Umbilical cord (tissue), 1 donor: ENCODE measurements at regions not wholly inside any gene's neighbourhood (a gene's known extent, or its start where the extent isn't known, plus 50 kb on each side); places are given as distances from the start of the nearest gene placed in this dataset.

Experiments used
- DNase-seq: peaks from one replicate; pipeline ENCODE4 v3.0.0-alpha.2; 2015; ENCODE audit warnings: low spot score

GRCh38 chr1:4137621-4138415 lies 237.7 kb upstream of the C1orf174 start:
- DNase-seq, result no peak

- DNase-seq, result no peak
Observed at GRCh38 chr1:4139646-4140045, 239.6 kb upstream of the C1orf174 start.

GRCh38 chr1:4140241-4140640 lies 240.2 kb upstream of the C1orf174 start:
- no peak for DNase-seq

GRCh38 chr1:4140821-4141220 lies 240.7 kb upstream of the C1orf174 start:
- no peak for DNase-seq

- DNase-seq, result no peak
Observed at GRCh38 chr1:4144349-4144971, 244.4 kb upstream of the C1orf174 start.

- DNase-seq, result no peak
Observed at GRCh38 chr1:4146101-4146500, 246.0 kb upstream of the C1orf174 start.

GRCh38 chr1:4146614-4147013 lies 246.5 kb upstream of the C1orf174 start:
- DNase-seq, result no peak

GRCh38 chr1:4147509-4147908 lies 247.4 kb upstream of the C1orf174 start:
- no peak for DNase-seq

- DNase-seq, result no peak
Observed at GRCh38 chr1:4149281-4149680, 249.2 kb upstream of the C1orf174 start.

GRCh38 chr1:4149831-4150230 lies 249.8 kb upstream of the C1orf174 start:
- DNase-seq, result no peak

- DNase-seq, result no peak
Observed at GRCh38 chr1:4150262-4150661, 250.2 kb upstream of the C1orf174 start.

GRCh38 chr1:4152266-4152665 lies 252.2 kb upstream of the C1orf174 start:
- no peak for DNase-seq

GRCh38 chr1:4153571-4153970 lies 253.5 kb upstream of the C1orf174 start:
- no peak for DNase-seq

- DNase-seq, result no peak
Observed at GRCh38 chr1:4156241-4156973, 256.3 kb upstream of the C1orf174 start.

- DNase-seq, result no peak
Observed at GRCh38 chr1:4160181-4160580, 260.1 kb upstream of the C1orf174 start.

- DNase-seq, result peak; percentile 23
Observed at GRCh38 chr1:4161366-4162006, 261.4 kb upstream of the C1orf174 start.

GRCh38 chr1:4164965-4165364 lies 264.9 kb upstream of the C1orf174 start:
- peak; percentile 7 for DNase-seq

GRCh38 chr1:4165686-4166300 lies 265.7 kb upstream of the C1orf174 start:
- peak; percentile 37 for DNase-seq

- DNase-seq, result peak; percentile 76
Observed at GRCh38 chr1:4166713-4167112, 266.6 kb upstream of the C1orf174 start.

- DNase-seq, result no peak
Observed at GRCh38 chr1:4169991-4170390, 269.9 kb upstream of the C1orf174 start.

- peak; percentile 56 for DNase-seq
Observed at GRCh38 chr1:4170548-4171340, 270.7 kb upstream of the C1orf174 start.
